ENCODE measurements at regions not wholly inside any gene's neighbourhood (a gene's known extent, or its start where the extent isn't known, plus 50 kb on each side); places are given as distances from the start of the nearest gene placed in this dataset.

GRCh38 chr4:81549984-81550383, 78.3 kb upstream of the RASGEF1B start:
- DNase-seq (ENCODE audit: low read depth): no peak

GRCh38 chr4:81546777-81547176, 75.1 kb upstream of the RASGEF1B start:
- DNase-seq (ENCODE audit: low read depth): no peak

GRCh38 chr4:81541161-81541945, 69.6 kb upstream of the RASGEF1B start:
- no peak for DNase-seq (ENCODE audit: low read depth)

- no peak for DNase-seq (ENCODE audit: low read depth)
Observed at GRCh38 chr4:81538716-81539427, 67.2 kb upstream of the RASGEF1B start.

- DNase-seq (ENCODE audit: low read depth): no peak
Observed at GRCh38 chr4:81531410-81531809, 59.7 kb upstream of the RASGEF1B start.

- no peak for DNase-seq (ENCODE audit: low read depth)
Observed at GRCh38 chr4:81528979-81529378, 57.3 kb upstream of the RASGEF1B start.

- no peak for DNase-seq (ENCODE audit: low read depth)
Observed at GRCh38 chr4:81528200-81528599, 56.5 kb upstream of the RASGEF1B start.

GRCh38 chr4:81527709-81528108, 56.0 kb upstream of the RASGEF1B start:
- no peak for DNase-seq (ENCODE audit: low read depth)

- DNase-seq (ENCODE audit: low read depth): no peak
Observed at GRCh38 chr4:81527115-81527514, 55.4 kb upstream of the RASGEF1B start.

GRCh38 chr4:81526706-81527105, 55.0 kb upstream of the RASGEF1B start:
- DNase-seq (ENCODE audit: low read depth): no peak

GRCh38 chr4:81523672-81524327, 52.1 kb upstream of the RASGEF1B start:
- DNase-seq (ENCODE audit: low read depth): no peak

GRCh38 chr4:81522711-81523110, 51.0 kb upstream of the RASGEF1B start:
- DNase-seq (ENCODE audit: low read depth): no peak

- DNase-seq (ENCODE audit: low read depth): no peak
Observed at GRCh38 chr4:81521708-81522107, 50.0 kb upstream of the RASGEF1B start.
